Peyer's patch (tissue), 4 donors: ENCODE measurements at regions not wholly inside any gene's neighbourhood (a gene's known extent, or its start where the extent isn't known, plus 50 kb on each side); places are given as distances from the start of the nearest gene placed in this dataset.

ENCODE experiments used
- DNase-seq, 3 donors: peaks; one replicate each; pipeline ENCODE4 v3.0.0-alpha.2; 2017 to 2019
- H3K27ac ChIP-seq, 4 donors: fragments of 200-600 bp; sonication (generic); one replicate each; pipeline ENCODE4 v1.5.1; 2016 to 2019
- H3K27me3 ChIP-seq, 2 donors: fragments of 200-600 bp; sonication (generic); one replicate each; pipeline ENCODE4 v1.5.1; 2019
- H3K36me3 ChIP-seq, 3 donors: fragments of 200-600 bp; sonication (generic); one replicate each; pipeline ENCODE4 v1.5.1; 2016 to 2019
- H3K4me1 ChIP-seq, 4 donors: fragments of 200-600 bp; sonication (generic); one replicate each; pipeline ENCODE4 v1.5.1; 2016 to 2019
- H3K4me3 ChIP-seq, 4 donors: fragments of 200-600 bp; sonication (generic); 1 replicate in 3 of 4; 2 replicates in 1 of 4; pipeline ENCODE4 v1.5.1; 2016 to 2019; ENCODE audit warnings: mild to moderate bottlenecking in 1 of 4
- H3K9me3 ChIP-seq, 4 donors: fragments of 200-600 bp; sonication (generic); one replicate each; pipeline ENCODE4 v1.5.1; 2016 to 2019; ENCODE audit warnings: mild to moderate bottlenecking in 1 of 4
- POLR2A ChIP-seq, 2 donors: fragments of 450-650 bp; IDR thresholded peaks; one replicate each; pipeline ENCODE4 v1.5.1; 2017; ENCODE audit warnings: antibody characterized with exemption in 2 of 2, mild to moderate bottlenecking in 2 of 2, moderate library complexity in 2 of 2
- small RNA-seq, 2 donors: library from RNA; depleted of rRNA; stranded (forward); fragments of <200 nt; gene quantifications; one replicate each; pipeline ENCODE3, GENCODE V24; 2016
- TF ChIP-seq, protein P1 (sequence below), 6 experiments: fragments of 450-650 bp in 4 of 6; fragments of 200-600 bp in 2 of 6; sonication (generic) in 1 of 6; IDR thresholded peaks; one replicate each; pipeline ENCODE4 v1.5.1; 2017 to 2019; ENCODE audit warnings: antibody characterized with exemption in 6 of 6, mild to moderate bottlenecking in 3 of 6, moderate library complexity in 1 of 6

DNA sequence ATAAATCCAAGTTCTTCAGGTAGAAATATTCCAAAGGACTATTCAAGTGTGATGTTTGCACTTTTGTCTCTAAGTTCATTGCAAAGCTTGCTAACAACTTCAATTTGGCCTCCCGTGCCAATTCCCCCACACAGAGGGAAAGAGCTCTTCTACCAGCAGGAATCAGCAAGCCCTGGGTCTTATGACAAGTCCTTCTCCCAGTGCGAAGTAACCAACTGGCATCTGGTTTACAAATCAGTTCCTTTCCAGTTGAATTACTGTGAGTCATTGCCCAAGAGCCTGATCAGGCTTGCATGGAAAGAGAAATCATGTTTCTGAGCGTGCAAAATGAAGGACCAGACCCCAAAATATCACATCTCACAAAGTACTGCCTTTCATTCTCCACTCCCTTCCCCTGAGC, 62.7 kb upstream of the SLCO3A1 start:
- Histone ChIP-seq H3K4me3 (no peak overlapping the region), H3K27ac (no peak overlapping the region), H3K36me3 (no peaks in the 10 kb centered on the region), H3K9me3 (no peaks in the 10 kb centered on the region), H3K4me1 (no peaks in the 10 kb centered on the region), H3K27me3 (no peaks in the 10 kb centered on the region)
- no peak for DNase-seq
- TF ChIP-seq, protein P1, sequence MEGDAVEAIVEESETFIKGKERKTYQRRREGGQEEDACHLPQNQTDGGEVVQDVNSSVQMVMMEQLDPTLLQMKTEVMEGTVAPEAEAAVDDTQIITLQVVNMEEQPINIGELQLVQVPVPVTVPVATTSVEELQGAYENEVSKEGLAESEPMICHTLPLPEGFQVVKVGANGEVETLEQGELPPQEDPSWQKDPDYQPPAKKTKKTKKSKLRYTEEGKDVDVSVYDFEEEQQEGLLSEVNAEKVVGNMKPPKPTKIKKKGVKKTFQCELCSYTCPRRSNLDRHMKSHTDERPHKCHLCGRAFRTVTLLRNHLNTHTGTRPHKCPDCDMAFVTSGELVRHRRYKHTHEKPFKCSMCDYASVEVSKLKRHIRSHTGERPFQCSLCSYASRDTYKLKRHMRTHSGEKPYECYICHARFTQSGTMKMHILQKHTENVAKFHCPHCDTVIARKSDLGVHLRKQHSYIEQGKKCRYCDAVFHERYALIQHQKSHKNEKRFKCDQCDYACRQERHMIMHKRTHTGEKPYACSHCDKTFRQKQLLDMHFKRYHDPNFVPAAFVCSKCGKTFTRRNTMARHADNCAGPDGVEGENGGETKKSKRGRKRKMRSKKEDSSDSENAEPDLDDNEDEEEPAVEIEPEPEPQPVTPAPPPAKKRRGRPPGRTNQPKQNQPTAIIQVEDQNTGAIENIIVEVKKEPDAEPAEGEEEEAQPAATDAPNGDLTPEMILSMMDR (IDR thresholded peaks at IDR 0.05), result no peak
- no peak for TF ChIP-seq POLR2A (IDR thresholded peaks at IDR 0.05)

GRCh38 chr15:91793771-91794170, 59.7 kb upstream of the SLCO3A1 start:
- H3K36me3 ChIP-seq, result no peaks in the 10 kb centered on the region
- no peaks in the 10 kb centered on the region for H3K4me1 ChIP-seq
- H3K27ac ChIP-seq, result no peak overlapping the region
- H3K9me3 ChIP-seq, result no peaks in the 10 kb centered on the region
- TF ChIP-seq POLR2A (IDR thresholded peaks at IDR 0.05), result no peak
- TF ChIP-seq, protein P1 (IDR thresholded peaks at IDR 0.05), result no peak
- no peak overlapping the region for H3K4me3 ChIP-seq
- no peaks in the 10 kb centered on the region for H3K27me3 ChIP-seq
- no peak for DNase-seq

DNA sequence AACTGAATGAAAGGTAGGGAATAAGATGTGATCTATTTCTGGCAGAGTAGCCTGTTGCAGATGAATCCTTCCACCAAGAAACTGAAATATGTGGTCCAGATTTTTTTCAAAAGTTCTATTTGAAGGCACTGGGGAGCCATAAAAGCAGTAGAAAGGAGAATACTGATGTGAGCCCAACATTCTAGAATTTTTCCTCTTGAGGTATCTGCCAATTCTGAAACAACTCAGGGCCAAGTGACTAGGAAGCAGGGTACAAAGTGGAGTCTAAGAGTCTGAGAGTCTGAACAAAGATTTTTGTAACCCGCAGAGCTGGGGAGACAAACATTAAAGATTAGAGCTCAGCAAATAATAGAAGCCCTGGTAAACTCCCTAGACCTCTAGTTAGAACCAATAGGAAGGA, 58.3 kb upstream of the SLCO3A1 start:
- no peaks in the 10 kb centered on the region for H3K4me1 ChIP-seq

GRCh38 chr15:91801836-91802534, 51.5 kb upstream of the SLCO3A1 start:
- Histone ChIP-seq H3K9me3 (no peaks in the 10 kb centered on the region), H3K27ac (no peak overlapping the region), H3K36me3 (no peaks in the 10 kb centered on the region), H3K27me3 (no peaks in the 10 kb centered on the region), H3K4me1 (no peaks in the 10 kb centered on the region), H3K4me3 (no peak overlapping the region)
- TF ChIP-seq, protein P1 (IDR thresholded peaks at IDR 0.05), result no peak
- TF ChIP-seq POLR2A (IDR thresholded peaks at IDR 0.05), result no peak
- no peak for DNase-seq

More for the DNA sequence above, 58.3 kb upstream of the SLCO3A1 start:
- TF ChIP-seq POLR2A (IDR thresholded peaks at IDR 0.05), result no peak
- TF ChIP-seq, protein P1 (IDR thresholded peaks at IDR 0.05), result no peak
- Histone ChIP-seq H3K27ac (no peak overlapping the region), H3K9me3 (no peaks in the 10 kb centered on the region), H3K4me3 (no peak overlapping the region), H3K36me3 (no peaks in the 10 kb centered on the region), H3K27me3 (no peaks in the 10 kb centered on the region)
- no peak for DNase-seq

- no peaks in the 10 kb centered on the region for H3K9me3 ChIP-seq
- H3K27ac ChIP-seq, result no peak overlapping the region
- H3K27me3 ChIP-seq, result no peaks in the 10 kb centered on the region
- no peak overlapping the region for H3K4me3 ChIP-seq
- no peaks in the 10 kb centered on the region for H3K36me3 ChIP-seq
- TF ChIP-seq, protein P1 (IDR thresholded peaks at IDR 0.05), result no peak
- TF ChIP-seq POLR2A (IDR thresholded peaks at IDR 0.05), result no peak
- no peaks in the 10 kb centered on the region for H3K4me1 ChIP-seq
- no peak for DNase-seq
Observed at GRCh38 chr15:91803260-91803659, 50.2 kb upstream of the SLCO3A1 start.

Small RNAs in the stretch of these regions (small RNA-seq; reads per million reads assigned to genes)
- gene AC107958.1, result 0 reads per million in 2 donors
